ENCODE measurements at regions not wholly inside any gene's neighbourhood (a gene's known extent, or its start where the extent isn't known, plus 50 kb on each side); places are given as distances from the start of the nearest gene placed in this dataset.
"Not testable (repeated sequence)": the region's sequence is repeated elsewhere in the genome, so short reads cannot be mapped to it uniquely, and the experiment has no call there.

GRCh38 chr20:40309731-40310130 lies 379.3 kb downstream of the MAFB start:
- no peak for DNase-seq

- no peak for DNase-seq
These were observed 381.0 kb downstream of the MAFB start for GRCh38 chr20:40307997-40308396.

- DNase-seq: no peak
These were observed 381.8 kb downstream of the MAFB start for GRCh38 chr20:40307268-40307667.

- no peak for DNase-seq
These were observed 383.7 kb downstream of the MAFB start for GRCh38 chr20:40305303-40305702.

GRCh38 chr20:40304119-40304613 lies 384.9 kb downstream of the MAFB start:
- DNase-seq: no peak

- no peak for DNase-seq
These were observed 394.3 kb downstream of the MAFB start for GRCh38 chr20:40294747-40295146.

GRCh38 chr20:40294175-40294574 lies 394.9 kb downstream of the MAFB start:
- no peak for DNase-seq

- no peak for DNase-seq
These were observed 395.3 kb downstream of the MAFB start for GRCh38 chr20:40293740-40294139.

- no peak for DNase-seq
These were observed 397.4 kb downstream of the MAFB start for GRCh38 chr20:40291493-40292135.

- no peak for DNase-seq
These were observed 401.4 kb downstream of the MAFB start for GRCh38 chr20:40287683-40288082.

- no peak for DNase-seq
These were observed 402.0 kb downstream of the MAFB start for GRCh38 chr20:40286975-40287531.

GRCh38 chr20:40284611-40285010 lies 404.4 kb downstream of the MAFB start:
- no peak for DNase-seq

- DNase-seq: no peak
These were observed 405.3 kb downstream of the MAFB start for GRCh38 chr20:40283689-40284088.

- no peak for DNase-seq
These were observed 406.1 kb downstream of the MAFB start for GRCh38 chr20:40282941-40283340.

- no peak for DNase-seq
These were observed 406.5 kb downstream of the MAFB start for GRCh38 chr20:40282541-40282940.

- DNase-seq: no peak
These were observed 408.4 kb downstream of the MAFB start for GRCh38 chr20:40280616-40281015.

GRCh38 chr20:40279390-40279789 lies 409.6 kb downstream of the MAFB start:
- DNase-seq: no peak

GRCh38 chr20:40278673-40279072 lies 410.4 kb downstream of the MAFB start:
- no peak for DNase-seq

- no peak for DNase-seq
These were observed 412.7 kb downstream of the MAFB start for GRCh38 chr20:40276301-40276700.

GRCh38 chr20:40275738-40276137 lies 413.3 kb downstream of the MAFB start:
- DNase-seq: no peak

GRCh38 chr20:40274912-40275533 lies 414.0 kb downstream of the MAFB start:
- no peak for DNase-seq

GRCh38 chr20:40269274-40269673 lies 419.8 kb downstream of the MAFB start:
- not testable (repeated sequence) for DNase-seq

- DNase-seq: no peak
These were observed 420.5 kb downstream of the MAFB start for GRCh38 chr20:40268321-40269075.
